HL-60 (cell line): ENCODE measurements at regions not wholly inside any gene's neighbourhood (a gene's known extent, or its start where the extent isn't known, plus 50 kb on each side); places are given as distances from the start of the nearest gene placed in this dataset.

Experiments used
- DNase-seq, 2 experiments: peaks; one replicate each; pipeline ENCODE4 v3.0.0-alpha.2; 2010 to 2020; ENCODE audit warnings: low read depth in 1 of 2, low spot score in 1 of 2
- H3K27ac ChIP-seq: fragments of 250-450 bp; sonication (Bioruptor Pico); replicated peaks from 2 replicates; pipeline ENCODE4 v1.5.1; 2020; ENCODE audit warnings: mild to moderate bottlenecking, moderate library complexity
- H3K27me3 ChIP-seq: fragments of 250-450 bp; sonication (Bioruptor Pico); 2 replicates; pipeline ENCODE4 v1.5.1; 2021; ENCODE audit warnings: mild to moderate bottlenecking, moderate library complexity; ENCODE audit not compliant: insufficient read depth, poor library complexity, severe bottlenecking
- H3K4me3 ChIP-seq: replicated peaks from 2 replicates; pipeline ENCODE4 v1.5.1; 2011; ENCODE audit warnings: mild to moderate bottlenecking, control low read depth, low read length; ENCODE audit not compliant: insufficient read depth
- CTCF ChIP-seq: IDR thresholded peaks from one replicate; pipeline ENCODE4 v1.5.1; 2011; ENCODE audit warnings: low read length, control low read depth, inconsistent platforms; ENCODE audit not compliant: insufficient read depth
- GABPA ChIP-seq: IDR thresholded peaks from 2 replicates; pipeline ENCODE4 v1.6.1; 2012; ENCODE audit warnings: low read depth
- POLR2AphosphoS5 ChIP-seq: IDR thresholded peaks from 2 replicates; pipeline ENCODE4 v1.6.1; 2012; ENCODE audit warnings: low read depth
- REST ChIP-seq: IDR thresholded peaks from 2 replicates; pipeline ENCODE4 v1.6.1; 2012; ENCODE audit warnings: low read depth; ENCODE audit not compliant: insufficient replicate concordance
- SPI1 ChIP-seq: IDR thresholded peaks from 2 replicates; pipeline ENCODE4 v1.6.1; 2012; ENCODE audit warnings: low read depth, mild to moderate bottlenecking, borderline replicate concordance

- H3K27me3 ChIP-seq: no peaks in the 10 kb centered on the region
- TF ChIP-seq GABPA: no peak
- TF ChIP-seq POLR2AphosphoS5: no peak
- TF ChIP-seq REST: no peak
- TF ChIP-seq CTCF: no peak
- no peak for TF ChIP-seq SPI1
- no peak for DNase-seq
- no peak overlapping the region for H3K4me3 ChIP-seq
- H3K27ac ChIP-seq: no peak overlapping the region
Measured at GRCh38 chr4:110877778-110878370, 255.0 kb upstream of the PITX2 start.

GRCh38 chr4:110878413-110878812, 255.5 kb upstream of the PITX2 start:
- no peak overlapping the region for H3K27ac ChIP-seq
- H3K27me3 ChIP-seq: no peaks in the 10 kb centered on the region
- H3K4me3 ChIP-seq: no peak overlapping the region
- TF ChIP-seq GABPA: no peak
- no peak for TF ChIP-seq REST
- TF ChIP-seq SPI1: no peak
- no peak for TF ChIP-seq POLR2AphosphoS5
- no peak for TF ChIP-seq CTCF
- no peak for DNase-seq

GRCh38 chr4:110878956-110879355, 256.1 kb upstream of the PITX2 start:
- no peak for DNase-seq
- Histone ChIP-seq H3K27ac (no peak overlapping the region), H3K4me3 (no peak overlapping the region), H3K27me3 (no peaks in the 10 kb centered on the region)
- TF ChIP-seq CTCF (no peak), POLR2AphosphoS5 (no peak), SPI1 (peak; percentile 5; the same call in 1 of the 2 replicates), REST (no peak)
